HG03196 (cell line): ENCODE measurements at regions not wholly inside any gene's neighbourhood (a gene's known extent, or its start where the extent isn't known, plus 50 kb on each side); places are given as distances from the start of the nearest gene placed in this dataset.

Experiments used
- ATAC-seq: cut with Tn5 transposase; IDR thresholded peaks from one replicate; pipeline ENCODE4 v1.9.1; 2021; ENCODE audit not compliant: unreplicated experiment

- ATAC-seq, result no peak
Measured at GRCh38 chr6:96460052-96460700, 61.4 kb upstream of the UFL1 start.

GRCh38 chr6:96465321-96465903 lies 56.2 kb upstream of the UFL1 start:
- no peak for ATAC-seq

GRCh38 chr6:96466147-96466863 lies 55.3 kb upstream of the UFL1 start:
- peak; percentile 66 for ATAC-seq

GRCh38 chr6:96467814-96468213 lies 53.8 kb upstream of the UFL1 start:
- no peak for ATAC-seq

GRCh38 chr6:96468281-96468680 lies 53.3 kb upstream of the UFL1 start:
- no peak for ATAC-seq

GRCh38 chr6:96468681-96469224 lies 52.9 kb upstream of the UFL1 start:
- no peak for ATAC-seq

- no peak for ATAC-seq
Measured at GRCh38 chr6:96469312-96469711, 52.3 kb upstream of the UFL1 start.

- ATAC-seq, result no peak
Measured at GRCh38 chr6:96470296-96470695, 51.3 kb upstream of the UFL1 start.
